Naive thymus-derived CD8-positive, alpha-beta T cell (primary cell): ENCODE measurements at regions not wholly inside any gene's neighbourhood (a gene's known extent, or its start where the extent isn't known, plus 50 kb on each side); places are given as distances from the start of the nearest gene placed in this dataset.

Source experiments
- ATAC-seq, 2 donors: fragments of 150-1000 bp; cut with Tn5 transposase in 1 of 2; sonication (Bioruptor Pico), chemical (Tn5 transposase) in 1 of 2; 1 replicate in 1 of 2; 2 replicates in 1 of 2; pipeline ENCODE4 v1.10.0; 2021; ENCODE audit warnings: mild to moderate bottlenecking in 2 of 2, moderate library complexity in 2 of 2
- POLR2A ChIA-PET: fragments of 350-600 bp; sonication (Branson Sonifier 250); formaldehyde crosslinking; loops from one replicate; lab custom pipeline; 2021; ENCODE audit warnings: antibody characterized with exemption; lab: Charles Lee
- DNase-seq, 10 donors: peaks; one replicate each; pipeline versions ENCODE4 v3.0.0 to v3.0.0-alpha.2; 2020 to 2022
- H3K27ac Mint-ChIP-seq, 10 donors: one replicate each; pipeline ENCODE4 v1.8.0; 2020 to 2022; ENCODE audit warnings: mild to moderate bottlenecking in 10 of 10, mixed read lengths in 10 of 10, moderate library complexity in 4 of 10, inconsistent platforms in 1 of 10
- H3K27me3 Mint-ChIP-seq, 5 donors: one replicate each; pipeline ENCODE4 v1.8.0; 2021 to 2022; ENCODE audit warnings: mixed read lengths in 5 of 5
- H3K36me3 Mint-ChIP-seq, 3 donors: one replicate each; pipeline ENCODE4 v1.8.0; 2020 to 2022; ENCODE audit warnings: mixed read lengths in 3 of 3, mild to moderate bottlenecking in 2 of 3, inconsistent platforms in 1 of 3
- H3K4me1 Mint-ChIP-seq, 4 donors: one replicate each; pipeline ENCODE4 v1.8.0; 2021 to 2022; ENCODE audit warnings: mixed read lengths in 4 of 4
- H3K4me3 Mint-ChIP-seq, 10 donors: one replicate each; pipeline ENCODE4 v1.8.0; 2020 to 2022; ENCODE audit warnings: mild to moderate bottlenecking in 10 of 10, mixed read lengths in 10 of 10, moderate library complexity in 6 of 10, inconsistent platforms in 1 of 10
- H3K9me3 Mint-ChIP-seq, 9 donors: one replicate each; pipeline ENCODE4 v1.8.0; 2020 to 2022; ENCODE audit warnings: mixed read lengths in 9 of 9, mild to moderate bottlenecking in 3 of 9, inconsistent platforms in 1 of 9, moderate library complexity in 1 of 9

DNA sequence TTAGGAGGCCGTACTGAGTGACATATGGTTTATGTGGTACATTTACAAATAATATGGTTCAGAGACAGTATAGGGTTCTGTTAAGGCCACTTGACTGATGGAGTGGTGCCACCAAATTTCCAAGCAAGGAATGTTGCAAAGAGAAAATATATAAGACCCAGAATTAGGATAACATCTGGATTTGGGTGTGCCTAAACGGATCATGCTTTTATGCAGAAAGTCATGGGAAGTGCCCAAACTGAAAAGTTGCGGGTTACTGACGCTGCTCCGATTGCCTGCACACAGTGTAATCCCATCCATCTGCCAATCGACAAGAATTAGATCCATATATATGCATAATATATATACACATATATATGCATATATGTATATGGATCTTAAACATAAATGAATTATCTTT is 138.4 kb upstream of the DCN start:
- peaks cover 2 to 16% (median 4%) of the 10 kb centered on the region in 5 donors for H3K27me3 Mint-ChIP-seq
- H3K9me3 Mint-ChIP-seq: peaks cover 0 to 10% (median 0%) of the 10 kb centered on the region in 9 donors
- DNase-seq: no peak
- H3K4me1 Mint-ChIP-seq: no peaks in the 10 kb centered on the region
- H3K27ac Mint-ChIP-seq: no peak overlapping the region
- no peaks in the 10 kb centered on the region for H3K36me3 Mint-ChIP-seq
- ATAC-seq: no peak
- no peak overlapping the region for H3K4me3 Mint-ChIP-seq
- POLR2A ChIA-PET: no interaction called here

GRCh38 chr12:91319071-91319760 is 136.6 kb upstream of the DCN start:
- Mint-ChIP-seq H3K27ac (no peak overlapping the region), H3K9me3 (peaks cover 0 to 13% (median 0%) of the 10 kb centered on the region in 9 donors), H3K36me3 (peaks cover 0 to 6% (median 3%) of the 10 kb centered on the region in 3 donors), H3K4me1 (no peaks in the 10 kb centered on the region), H3K4me3 (no peak overlapping the region), H3K27me3 (peaks cover 5 to 27% (median 9%) of the 10 kb centered on the region in 5 donors)
- DNase-seq (no peak), ATAC-seq (no peak)
- POLR2A ChIA-PET: no interaction called here

DNA sequence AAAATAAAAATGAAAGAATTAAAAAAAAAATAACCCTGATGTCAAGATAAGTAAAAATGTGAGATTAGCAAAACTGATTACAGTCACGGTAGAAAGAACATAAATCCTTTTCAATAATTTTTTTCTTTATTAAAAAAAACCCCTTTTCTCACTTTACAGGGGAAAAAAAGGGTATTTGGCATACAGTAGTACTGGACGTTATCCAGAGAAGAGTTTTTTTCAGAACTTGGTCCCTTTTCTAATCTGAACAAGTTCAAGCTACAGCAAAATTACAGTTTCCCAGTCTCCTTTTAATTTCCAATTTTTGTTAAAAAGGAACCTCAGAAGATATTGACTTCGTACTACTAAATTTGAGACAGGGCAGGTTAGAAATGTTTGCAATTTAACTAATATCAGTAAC is 134.7 kb upstream of the DCN start:
- Mint-ChIP-seq H3K27ac (no peak overlapping the region), H3K4me3 (no peak overlapping the region)
- POLR2A ChIA-PET: no interaction called here

DNA sequence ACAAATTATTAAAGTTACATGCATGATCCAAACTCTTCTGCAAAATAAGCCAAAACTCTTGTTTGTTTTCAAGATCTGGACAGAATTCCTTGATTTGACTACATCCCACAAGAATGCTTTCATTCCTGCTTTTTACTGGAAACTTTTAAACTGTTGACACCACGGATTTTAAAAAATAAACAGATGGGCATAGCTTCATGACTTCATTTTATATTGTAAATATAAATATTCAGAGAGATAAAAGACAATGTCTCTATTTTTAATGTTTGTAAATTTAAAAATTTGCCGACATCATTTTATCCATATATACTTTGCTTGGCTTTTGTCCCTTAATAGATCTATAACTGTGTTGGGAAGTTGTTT is 134.3 kb upstream of the DCN start:
- Mint-ChIP-seq H3K27ac (no peak overlapping the region), H3K9me3 (peaks cover 0 to 13% (median 0%) of the 10 kb centered on the region in 9 donors), H3K27me3 (peaks cover 5 to 27% (median 14%) of the 10 kb centered on the region in 5 donors), H3K36me3 (peaks cover 0 to 6% (median 3%) of the 10 kb centered on the region in 3 donors), H3K4me3 (no peak overlapping the region), H3K4me1 (no peaks in the 10 kb centered on the region)
- POLR2A ChIA-PET: no interaction called here
- DNase-seq (no peak), ATAC-seq (no peak)

More for the DNA sequence above, 134.7 kb upstream of the DCN start:
- Mint-ChIP-seq H3K36me3 (peaks cover 0 to 6% (median 3%) of the 10 kb centered on the region in 3 donors), H3K4me1 (no peaks in the 10 kb centered on the region), H3K9me3 (peaks cover 0 to 13% (median 0%) of the 10 kb centered on the region in 9 donors), H3K27me3 (peaks cover 5 to 27% (median 13%) of the 10 kb centered on the region in 5 donors)
- no peak for ATAC-seq
- no peak for DNase-seq

DNA sequence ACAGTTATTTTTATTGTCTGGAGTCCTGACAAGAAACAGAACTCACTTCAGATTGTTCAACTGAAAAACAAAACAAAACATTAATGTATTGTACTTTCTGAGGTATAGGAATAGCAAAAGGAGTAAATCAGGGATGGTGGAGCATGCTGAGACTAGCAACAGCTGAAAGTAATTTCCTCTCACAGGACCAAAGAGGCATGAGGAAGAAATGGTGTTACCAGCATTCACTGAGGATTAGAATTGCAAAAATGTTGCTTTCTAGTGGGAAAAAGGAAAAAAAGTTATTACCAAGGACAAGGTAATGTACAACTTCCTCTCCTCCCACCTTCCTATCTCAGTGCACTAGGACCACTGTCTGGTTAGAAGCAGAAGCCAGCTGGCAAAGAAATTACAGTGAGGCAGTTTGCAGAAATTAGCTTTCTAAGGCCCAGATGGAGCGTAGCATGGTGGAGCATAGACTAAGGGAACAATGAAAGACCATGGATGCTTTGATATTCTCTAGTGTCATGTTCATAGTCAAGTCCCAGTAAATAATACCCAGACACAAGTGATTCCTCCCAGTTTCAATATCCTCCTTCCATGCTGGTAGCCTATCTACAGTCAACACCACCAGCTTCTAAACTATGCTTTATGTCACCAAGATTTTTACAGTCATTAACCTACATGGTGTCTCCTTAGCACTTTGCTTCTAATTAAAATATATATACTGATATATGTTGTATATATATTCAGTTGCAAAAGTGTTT is 133.7 kb upstream of the DCN start:
- Mint-ChIP-seq H3K4me3 (no peak overlapping the region), H3K9me3 (peaks cover 0 to 13% (median 0%) of the 10 kb centered on the region in 9 donors), H3K36me3 (peaks cover 0 to 6% (median 3%) of the 10 kb centered on the region in 3 donors), H3K27me3 (peaks cover 5 to 27% (median 14%) of the 10 kb centered on the region in 5 donors), H3K4me1 (no peaks in the 10 kb centered on the region), H3K27ac (no peak overlapping the region)
- no peak for ATAC-seq
- POLR2A ChIA-PET: no interaction called here
- DNase-seq: no peak

DNA sequence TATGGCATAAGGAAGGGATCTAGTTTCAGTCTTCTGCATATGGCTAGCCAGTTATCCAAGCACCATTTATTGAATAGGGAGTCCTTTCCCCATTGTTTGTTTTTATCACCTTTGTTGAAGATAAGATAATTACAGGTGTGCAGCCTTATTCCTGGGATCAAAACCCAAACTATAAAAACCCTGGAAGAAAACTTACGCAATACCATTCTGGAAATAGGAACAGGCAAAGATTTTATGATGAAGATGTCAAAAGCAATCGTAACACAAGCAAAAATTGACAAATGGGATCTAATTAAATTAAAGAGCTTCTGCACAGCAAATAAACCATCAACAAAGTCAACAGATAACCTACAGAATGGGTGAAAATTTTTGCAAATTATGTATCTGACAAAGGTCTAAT is 128.5 kb upstream of the DCN start:
- ATAC-seq (no peak), DNase-seq (no peak)
- Mint-ChIP-seq H3K9me3 (peaks cover 0 to 6% (median 0%) of the 10 kb centered on the region in 9 donors), H3K27ac (no peak overlapping the region), H3K36me3 (peaks cover 0 to 6% (median 4%) of the 10 kb centered on the region in 3 donors), H3K4me3 (no peak overlapping the region), H3K27me3 (peaks cover 2 to 23% (median 11%) of the 10 kb centered on the region in 5 donors), H3K4me1 (peaks cover 0 to 4% (median 0%) of the 10 kb centered on the region in 4 donors)
- POLR2A ChIA-PET: no interaction called here

DNA sequence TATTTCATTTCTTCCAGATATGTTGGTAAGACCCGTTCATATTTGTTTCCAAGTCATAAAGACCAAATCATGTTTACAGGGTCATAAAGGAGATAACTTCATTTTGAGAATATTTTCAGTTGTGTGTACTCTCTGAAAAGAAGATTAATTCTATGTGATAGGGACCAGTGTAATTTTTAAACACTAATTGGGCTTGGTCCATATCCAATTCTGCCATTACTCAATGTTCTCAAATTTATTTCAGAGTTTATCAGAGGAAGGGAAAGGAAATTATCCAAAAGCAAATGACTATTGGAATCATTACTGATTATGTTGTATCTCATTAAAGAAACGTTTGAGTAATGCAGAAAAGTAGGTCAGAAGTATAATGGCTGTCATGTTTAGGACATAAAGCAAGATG is 126.8 kb upstream of the DCN start:
- H3K27ac Mint-ChIP-seq: no peak overlapping the region
- peaks cover 0 to 4% (median 0%) of the 10 kb centered on the region in 4 donors for H3K4me1 Mint-ChIP-seq
- DNase-seq (no peak), ATAC-seq (no peak)
- H3K4me3 Mint-ChIP-seq: no peak overlapping the region
- H3K27me3 Mint-ChIP-seq: peaks cover 1 to 14% (median 8%) of the 10 kb centered on the region in 5 donors
- peaks cover 0 to under 1% (median 0%) of the 10 kb centered on the region in 9 donors for H3K9me3 Mint-ChIP-seq
- peaks cover 0 to 4% (median under 1%) of the 10 kb centered on the region in 3 donors for H3K36me3 Mint-ChIP-seq
- POLR2A ChIA-PET: no interaction called here

DNA sequence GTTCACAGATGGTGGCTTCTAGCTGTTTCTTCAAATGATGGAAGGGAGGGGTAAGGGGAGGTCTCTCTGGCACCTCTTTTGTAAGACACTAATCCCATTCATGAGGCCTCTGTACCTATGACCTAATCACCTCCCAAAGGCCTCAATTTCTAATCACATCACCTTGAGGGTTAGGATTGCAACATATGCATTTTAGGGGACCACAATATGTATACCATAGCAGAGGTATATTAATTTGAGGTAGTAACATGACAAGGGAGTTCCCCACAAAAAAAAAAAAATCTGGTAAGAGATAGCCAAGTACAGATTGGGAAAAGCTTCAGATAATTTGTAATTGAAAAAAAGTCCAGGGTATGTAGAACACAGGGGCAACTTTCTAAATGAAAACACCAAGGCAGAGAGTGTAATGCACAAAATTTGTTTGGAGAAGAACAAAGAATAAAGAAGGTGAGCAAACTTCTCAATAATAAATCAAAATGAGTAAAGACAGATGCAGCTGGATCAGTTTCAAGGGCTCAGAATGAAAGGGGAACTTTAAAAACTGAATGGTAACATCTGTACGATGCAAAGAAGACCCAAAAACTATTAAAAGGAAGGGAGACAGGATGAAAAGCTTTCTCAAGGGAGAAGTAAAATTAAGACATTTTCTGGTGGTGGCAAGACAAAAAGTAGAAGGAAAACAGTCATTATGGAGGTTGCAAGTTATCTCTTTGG is 125.5 kb upstream of the DCN start:
- ATAC-seq (no peak), DNase-seq (no peak)
- no peak overlapping the region for H3K27ac Mint-ChIP-seq
- peaks cover 0 to 2% (median 0%) of the 10 kb centered on the region in 9 donors for H3K9me3 Mint-ChIP-seq
- H3K4me1 Mint-ChIP-seq: peaks cover 0 to 4% (median 0%) of the 10 kb centered on the region in 4 donors
- peaks cover 0 to 3% (median 0%) of the 10 kb centered on the region in 3 donors for H3K36me3 Mint-ChIP-seq
- no peak overlapping the region for H3K4me3 Mint-ChIP-seq
- H3K27me3 Mint-ChIP-seq: peaks cover 1 to 11% (median 8%) of the 10 kb centered on the region in 5 donors
- POLR2A ChIA-PET: no interaction called here

GRCh38 chr12:91290354-91290753 is 107.7 kb upstream of the DCN start:
- Mint-ChIP-seq H3K4me3 (no peak overlapping the region), H3K4me1 (no peaks in the 10 kb centered on the region)
- POLR2A ChIA-PET: no interaction called here

DNA sequence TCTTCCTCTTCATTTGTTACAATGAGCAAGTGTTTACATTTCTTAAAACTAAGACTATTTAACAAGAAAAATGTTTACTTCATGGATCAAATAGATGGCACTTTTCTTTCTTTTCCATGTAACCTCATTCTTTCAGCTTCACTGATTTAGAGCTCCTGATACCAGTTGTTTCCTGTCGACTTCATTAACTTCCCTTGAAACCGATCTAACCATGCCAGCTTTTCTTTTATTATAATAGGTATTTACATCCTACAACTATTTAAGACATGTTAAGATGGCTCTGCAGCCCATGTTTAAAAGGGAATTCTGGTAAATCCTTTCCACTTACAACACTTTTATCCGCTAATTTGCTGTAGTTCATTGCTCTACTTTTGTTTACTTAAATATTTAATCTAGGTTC is 107.3 kb upstream of the DCN start:
- ATAC-seq (no peak), DNase-seq (no peak)
- Mint-ChIP-seq H3K27ac (no peak overlapping the region), H3K27me3 (peaks cover 0 to 17% (median under 1%) of the 10 kb centered on the region in 5 donors), H3K9me3 (peaks cover 0 to 4% (median under 1%) of the 10 kb centered on the region in 9 donors), H3K4me3 (no peak overlapping the region), H3K4me1 (no peaks in the 10 kb centered on the region), H3K36me3 (peaks cover 0 to 2% (median 0%) of the 10 kb centered on the region in 3 donors)
- POLR2A ChIA-PET: no interaction called here

More at GRCh38 chr12:91290354-91290753, 107.7 kb upstream of the DCN start:
- Mint-ChIP-seq H3K36me3 (peaks cover 0 to 7% (median 0%) of the 10 kb centered on the region in 3 donors), H3K27me3 (peaks cover 0 to 21% (median 5%) of the 10 kb centered on the region in 5 donors), H3K27ac (no peak overlapping the region), H3K9me3 (peaks cover 0 to 9% (median 5%) of the 10 kb centered on the region in 9 donors)
- ATAC-seq (no peak), DNase-seq (no peak)

DNA sequence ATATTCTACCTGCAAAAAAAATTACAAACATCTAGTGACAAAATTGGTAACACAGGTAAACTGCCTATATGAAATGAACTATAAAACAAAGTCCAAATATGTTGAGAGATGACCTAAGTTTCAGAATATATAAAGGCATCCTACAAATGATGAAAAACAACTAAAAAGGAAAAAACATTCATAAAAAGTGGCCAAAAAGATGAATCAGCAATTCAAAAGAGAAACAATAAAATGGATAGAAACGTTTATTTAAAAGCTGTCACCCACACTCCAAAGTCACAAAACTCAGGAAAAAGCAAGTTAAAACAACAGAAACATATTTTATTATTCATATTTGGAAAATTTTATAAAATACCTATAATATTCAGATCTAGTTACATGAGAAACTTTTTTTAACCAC is 106.5 kb upstream of the DCN start:
- H3K4me3 Mint-ChIP-seq: no peak overlapping the region
- H3K27me3 Mint-ChIP-seq: peaks cover 0 to 12% (median 0%) of the 10 kb centered on the region in 5 donors
- no peak for ATAC-seq
- POLR2A ChIA-PET: no interaction called here
- H3K4me1 Mint-ChIP-seq: no peaks in the 10 kb centered on the region
- H3K27ac Mint-ChIP-seq: no peak overlapping the region
- H3K36me3 Mint-ChIP-seq: no peaks in the 10 kb centered on the region
- no peaks in the 10 kb centered on the region for H3K9me3 Mint-ChIP-seq
- DNase-seq: no peak

GRCh38 chr12:91287753-91288152 is 105.1 kb upstream of the DCN start:
- H3K27ac Mint-ChIP-seq: no peak overlapping the region
- DNase-seq: no peak
- ATAC-seq: no peak
- peaks cover 0 to 3% (median 0%) of the 10 kb centered on the region in 5 donors for H3K27me3 Mint-ChIP-seq
- H3K36me3 Mint-ChIP-seq: no peaks in the 10 kb centered on the region
- H3K4me3 Mint-ChIP-seq: no peak overlapping the region
- no peaks in the 10 kb centered on the region for H3K9me3 Mint-ChIP-seq
- H3K4me1 Mint-ChIP-seq: no peaks in the 10 kb centered on the region
- POLR2A ChIA-PET: no interaction called here
